DND-41 (cell line): ENCODE measurements at regions not wholly inside any gene's neighbourhood (a gene's known extent, or its start where the extent isn't known, plus 50 kb on each side); places are given as distances from the start of the nearest gene placed in this dataset.
"Not testable (repeated sequence)": the region's sequence is repeated elsewhere in the genome, so short reads cannot be mapped to it uniquely, and the experiment has no call there.

Experiments
- ATAC-seq: fragments of 200-7000 bp; cut with Tn5 transposase; 3 replicates; pipeline ENCODE4 v1.9.1; 2021; ENCODE audit warnings: low read depth; ENCODE audit not compliant: insufficient read depth
- DNase-seq: peaks from one replicate; pipeline ENCODE4 v3.0.0-alpha.2; 2020
- H2AFZ ChIP-seq: 2 replicates; pipeline ENCODE4 v1.6.0; 2012; ENCODE audit warnings: low read depth, low read length
- H3K27ac ChIP-seq: 2 replicates; pipeline ENCODE4 v1.5.1; 2012; ENCODE audit warnings: low read length, inconsistent platforms
- H3K27me3 ChIP-seq: fragments of 200-600 bp; sonication (generic); 2 replicates; pipeline ENCODE4 v1.6.0; 2012; ENCODE audit warnings: low read length, mild to moderate bottlenecking, inconsistent platforms; ENCODE audit not compliant: insufficient read depth, poor library complexity
- H3K36me3 ChIP-seq: 2 replicates; pipeline ENCODE4 v1.5.1; 2012; ENCODE audit warnings: low read length, inconsistent platforms; ENCODE audit not compliant: insufficient read depth
- H3K4me1 ChIP-seq: 2 replicates; pipeline ENCODE4 v1.5.1; 2012; ENCODE audit warnings: mild to moderate bottlenecking, low read length; ENCODE audit not compliant: insufficient read depth
- H3K4me2 ChIP-seq: 2 replicates; pipeline ENCODE4 v1.6.0; 2012; ENCODE audit warnings: mild to moderate bottlenecking, moderate library complexity, low read length, inconsistent platforms; ENCODE audit not compliant: insufficient read depth
- H3K4me3 ChIP-seq, 2 experiments: fragments of 200-600 bp in 1 of 2; shearing (Covaris generic) in 1 of 2; 2 replicates each; pipeline ENCODE4 v1.5.1; 2012 to 2016; ENCODE audit warnings: inconsistent platforms in 2 of 2, low read length in 2 of 2, mild to moderate bottlenecking in 2 of 2, low read depth in 1 of 2, moderate library complexity in 1 of 2
- H3K79me2 ChIP-seq: 2 replicates; pipeline ENCODE4 v1.6.0; 2012; ENCODE audit warnings: low read length, inconsistent platforms; ENCODE audit not compliant: insufficient read depth
- H3K9ac ChIP-seq: 2 replicates; pipeline ENCODE4 v1.6.0; 2012; ENCODE audit warnings: low read depth, mild to moderate bottlenecking, inconsistent platforms, low read length, moderate library complexity
- H3K9me3 ChIP-seq: 2 replicates; pipeline ENCODE4 v1.5.1; 2012; ENCODE audit warnings: low read length, moderate library complexity, mild to moderate bottlenecking, inconsistent platforms; ENCODE audit not compliant: insufficient read depth, severe bottlenecking
- H4K20me1 ChIP-seq: 2 replicates; pipeline ENCODE4 v1.6.0; 2012; ENCODE audit warnings: low read length; ENCODE audit not compliant: insufficient read depth
- EZH2 ChIP-seq: IDR thresholded peaks from 3 replicates; pipeline ENCODE4 v1.6.1; 2012; ENCODE audit warnings: borderline replicate concordance, low read depth, mild to moderate bottlenecking, moderate library complexity, low read length, inconsistent platforms; ENCODE audit not compliant: severe bottlenecking
- TF ChIP-seq, protein P1 (sequence below): IDR thresholded peaks from 2 replicates; pipeline ENCODE4 v1.5.1; 2012; ENCODE audit warnings: borderline replicate concordance, low read length, moderate library complexity, mild to moderate bottlenecking; ENCODE audit not compliant: poor library complexity, severe bottlenecking; ENCODE audit errors: extremely low read depth

DNA sequence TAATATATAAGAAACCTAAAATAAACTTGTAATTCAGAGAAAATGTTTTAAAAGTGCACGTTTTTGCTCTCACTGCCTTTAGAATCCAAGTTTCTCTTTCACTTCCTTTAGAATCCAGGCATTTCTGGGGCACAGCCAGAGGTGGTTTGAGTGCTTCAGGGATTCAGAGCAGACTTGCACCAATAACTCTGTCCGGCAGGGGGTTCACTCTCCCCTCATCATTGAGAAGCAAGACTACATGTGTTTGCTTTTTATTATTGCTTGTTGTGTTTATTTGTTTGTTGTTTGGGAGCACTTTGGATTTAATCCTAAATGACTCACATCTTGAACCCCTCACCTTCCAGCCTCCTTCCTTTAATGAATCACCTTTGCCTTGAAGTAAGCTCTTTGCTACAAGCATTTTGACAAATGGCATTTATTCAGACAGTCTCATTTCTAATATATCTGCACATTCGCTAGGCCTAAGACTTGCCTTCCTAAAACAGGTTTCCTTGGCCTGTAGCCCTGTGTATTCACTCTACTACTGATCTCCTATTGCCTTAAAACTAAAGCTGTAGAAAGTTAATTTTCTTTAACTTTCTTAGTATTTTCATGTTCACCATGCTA lies 233.5 kb upstream of the ATP5MC3 start:
- peak; percentile 33 for DNase-seq
- no peak for TF ChIP-seq EZH2
- TF ChIP-seq, protein P1, sequence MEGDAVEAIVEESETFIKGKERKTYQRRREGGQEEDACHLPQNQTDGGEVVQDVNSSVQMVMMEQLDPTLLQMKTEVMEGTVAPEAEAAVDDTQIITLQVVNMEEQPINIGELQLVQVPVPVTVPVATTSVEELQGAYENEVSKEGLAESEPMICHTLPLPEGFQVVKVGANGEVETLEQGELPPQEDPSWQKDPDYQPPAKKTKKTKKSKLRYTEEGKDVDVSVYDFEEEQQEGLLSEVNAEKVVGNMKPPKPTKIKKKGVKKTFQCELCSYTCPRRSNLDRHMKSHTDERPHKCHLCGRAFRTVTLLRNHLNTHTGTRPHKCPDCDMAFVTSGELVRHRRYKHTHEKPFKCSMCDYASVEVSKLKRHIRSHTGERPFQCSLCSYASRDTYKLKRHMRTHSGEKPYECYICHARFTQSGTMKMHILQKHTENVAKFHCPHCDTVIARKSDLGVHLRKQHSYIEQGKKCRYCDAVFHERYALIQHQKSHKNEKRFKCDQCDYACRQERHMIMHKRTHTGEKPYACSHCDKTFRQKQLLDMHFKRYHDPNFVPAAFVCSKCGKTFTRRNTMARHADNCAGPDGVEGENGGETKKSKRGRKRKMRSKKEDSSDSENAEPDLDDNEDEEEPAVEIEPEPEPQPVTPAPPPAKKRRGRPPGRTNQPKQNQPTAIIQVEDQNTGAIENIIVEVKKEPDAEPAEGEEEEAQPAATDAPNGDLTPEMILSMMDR: peak; percentile 65
- no peak overlapping the region for H3K27ac ChIP-seq
- ATAC-seq: peak; percentile 66; the same call in 2 of the 3 replicates
- H4K20me1 ChIP-seq: no peaks in the 10 kb centered on the region
- no peak overlapping the region for H3K4me2 ChIP-seq
- H3K4me3 ChIP-seq: no peak overlapping the region
- H3K36me3 ChIP-seq: no peaks in the 10 kb centered on the region
- H3K9me3 ChIP-seq: no peaks in the 10 kb centered on the region
- H3K9ac ChIP-seq: no peak overlapping the region
- no peaks in the 10 kb centered on the region for H3K4me1 ChIP-seq
- no peaks in the 10 kb centered on the region for H3K79me2 ChIP-seq
- no peak overlapping the region for H2AFZ ChIP-seq
- no peaks in the 10 kb centered on the region for H3K27me3 ChIP-seq

DNA sequence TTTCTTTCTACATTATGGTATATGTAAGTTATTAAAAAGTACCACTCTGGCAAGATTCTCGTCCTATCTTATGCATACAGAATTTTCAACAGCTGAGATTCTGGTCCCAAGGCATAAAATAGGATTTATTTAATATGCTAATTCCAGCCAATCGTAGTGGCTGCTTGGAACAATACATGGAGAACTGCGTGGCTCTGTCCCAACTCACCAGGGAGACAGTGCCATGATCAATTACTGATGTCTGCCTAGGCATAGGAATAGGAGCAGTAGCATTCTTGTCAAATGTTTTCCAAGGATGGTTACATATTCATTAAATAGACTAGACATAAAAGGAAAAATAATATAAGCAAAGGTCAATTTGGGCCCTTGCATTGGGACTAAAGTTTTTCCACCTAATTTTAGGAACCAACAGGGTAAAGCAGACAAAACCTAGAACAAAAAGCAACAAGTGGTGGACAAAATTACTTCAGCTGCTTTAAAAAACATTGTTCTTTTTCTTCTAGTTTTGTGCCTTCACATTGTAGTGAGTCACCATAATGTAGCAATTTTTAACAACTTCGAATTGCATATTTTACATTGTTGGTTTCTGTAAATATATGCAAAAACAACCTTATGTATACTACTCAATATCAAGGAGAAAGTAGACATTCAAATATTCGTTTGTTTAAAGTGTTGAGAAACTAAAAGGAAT lies 232.8 kb upstream of the ATP5MC3 start:
- no peaks in the 10 kb centered on the region for H4K20me1 ChIP-seq
- DNase-seq (no peak), ATAC-seq (no peak)
- H2AFZ ChIP-seq: no peak overlapping the region
- TF ChIP-seq, protein P1: no peak
- no peak for TF ChIP-seq EZH2
- no peak overlapping the region for H3K4me2 ChIP-seq
- H3K27ac ChIP-seq: no peak overlapping the region
- no peak overlapping the region for H3K4me3 ChIP-seq
- H3K36me3 ChIP-seq: no peaks in the 10 kb centered on the region
- H3K9ac ChIP-seq: no peak overlapping the region
- H3K4me1 ChIP-seq: no peaks in the 10 kb centered on the region
- no peaks in the 10 kb centered on the region for H3K9me3 ChIP-seq
- no peaks in the 10 kb centered on the region for H3K27me3 ChIP-seq
- no peaks in the 10 kb centered on the region for H3K79me2 ChIP-seq

DNA sequence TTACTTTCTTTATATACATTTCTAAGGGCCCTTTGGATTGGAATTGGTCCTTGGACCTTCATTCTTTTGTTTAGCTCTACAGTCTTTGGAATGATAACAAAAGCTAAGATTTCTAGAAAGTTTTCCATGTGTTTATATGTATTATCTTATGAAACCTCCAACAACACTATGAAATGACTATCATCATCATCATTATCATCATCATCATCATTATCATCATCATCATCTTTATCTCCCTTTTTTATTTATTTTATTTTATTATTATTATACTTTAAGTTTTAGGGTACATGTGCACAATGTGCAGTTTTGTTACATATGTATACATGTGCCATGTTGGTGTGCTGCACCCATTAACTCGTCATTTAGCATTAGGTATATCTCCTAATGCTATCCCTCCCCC lies 229.4 kb upstream of the ATP5MC3 start:
- not testable (repeated sequence) for H4K20me1 ChIP-seq, H3K79me2 ChIP-seq, H3K4me1 ChIP-seq, ATAC-seq, H3K4me3 ChIP-seq, H3K36me3 ChIP-seq, DNase-seq, H3K27ac ChIP-seq, H3K27me3 ChIP-seq, H3K9me3 ChIP-seq, H2AFZ ChIP-seq, H3K9ac ChIP-seq, H3K4me2 ChIP-seq

DNA sequence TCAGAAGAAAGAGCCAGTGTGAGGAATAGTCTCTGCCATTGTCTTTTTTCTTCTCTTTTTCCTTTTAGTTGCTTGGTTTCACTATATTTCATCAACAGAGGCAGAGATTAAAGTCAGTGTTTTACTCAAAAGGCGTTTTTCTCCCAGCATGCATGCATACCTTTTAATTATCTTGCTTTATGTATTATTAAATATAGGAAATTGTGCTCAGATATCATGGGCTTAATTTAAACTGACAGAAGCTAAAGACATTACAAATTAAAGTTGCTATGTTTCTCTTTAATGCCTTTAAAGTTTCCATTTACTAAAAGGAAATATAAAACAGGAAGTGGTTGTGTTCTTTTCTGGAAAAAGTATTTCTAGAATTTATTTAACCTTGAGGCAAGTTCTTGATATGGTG lies 223.3 kb upstream of the ATP5MC3 start:
- Histone ChIP-seq H4K20me1 (no peaks in the 10 kb centered on the region), H2AFZ (peak overlapping the region; percentile 5; the same call in 1 of the 2 replicates), H3K27ac (no peak overlapping the region), H3K79me2 (no peaks in the 10 kb centered on the region), H3K36me3 (no peaks in the 10 kb centered on the region), H3K4me3 (no peak overlapping the region), H3K9ac (no peak overlapping the region), H3K4me2 (no peak overlapping the region), H3K9me3 (no peaks in the 10 kb centered on the region), H3K4me1 (peaks cover 11% of the 10 kb centered on the region), H3K27me3 (no peaks in the 10 kb centered on the region)
- TF ChIP-seq, protein P1: no peak
- TF ChIP-seq EZH2: no peak
- no peak for ATAC-seq
- DNase-seq: no peak
